Activated naive CD4-positive, alpha-beta T cell treated with anti-CD3 and anti-CD28 coated beads, Interleukin-2, amount 10 ng/mL, durations not matched to agents 7 days and 5 days (primary cell): ENCODE measurements at regions not wholly inside any gene's neighbourhood (a gene's known extent, or its start where the extent isn't known, plus 50 kb on each side); places are given as distances from the start of the nearest gene placed in this dataset.
"Not testable (repeated sequence)": the region's sequence is repeated elsewhere in the genome, so short reads cannot be mapped to it uniquely, and the experiment has no call there.

Experiments used
- CTCF ChIA-PET: fragments of 350-600 bp; sonication (Branson Sonifier 250); formaldehyde crosslinking; loops from one replicate; lab custom pipeline; 2021; ENCODE audit warnings: antibody characterized with exemption; lab: Charles Lee
- DNase-seq: peaks from one replicate; pipeline ENCODE4 v3.0.0-alpha.2; 2020
- H3K27ac Mint-ChIP-seq: one replicate; pipeline ENCODE4 v1.8.0; 2021; ENCODE audit warnings: mild to moderate bottlenecking, moderate library complexity, mixed read lengths
- H3K27me3 Mint-ChIP-seq: one replicate; pipeline ENCODE4 v1.8.0; 2021; ENCODE audit warnings: mild to moderate bottlenecking, mixed read lengths
- H3K36me3 Mint-ChIP-seq: one replicate; pipeline ENCODE4 v1.8.0; 2021; ENCODE audit warnings: mixed read lengths
- H3K4me1 Mint-ChIP-seq: one replicate; pipeline ENCODE4 v1.8.0; 2021; ENCODE audit warnings: mixed read lengths
- H3K4me3 Mint-ChIP-seq: one replicate; pipeline ENCODE4 v1.8.0; 2021; ENCODE audit warnings: mild to moderate bottlenecking, moderate library complexity, mixed read lengths
- H3K9me3 Mint-ChIP-seq: one replicate; pipeline ENCODE4 v1.8.0; 2021; ENCODE audit warnings: mixed read lengths

GRCh38 chr11:97880209-97880608, 1140.5 kb upstream of the CNTN5 start:
- DNase-seq: no peak
- Mint-ChIP-seq H3K4me3 (no peak overlapping the region), H3K27ac (no peak overlapping the region), H3K4me1 (no peaks in the 10 kb centered on the region), H3K27me3 (no peaks in the 10 kb centered on the region), H3K9me3 (peaks cover 2% of the 10 kb centered on the region), H3K36me3 (no peaks in the 10 kb centered on the region)
- CTCF ChIA-PET: no interaction called here

GRCh38 chr11:97883086-97883485, 1137.7 kb upstream of the CNTN5 start:
- Mint-ChIP-seq H3K4me3 (no peak overlapping the region), H3K36me3 (no peaks in the 10 kb centered on the region), H3K27ac (no peak overlapping the region), H3K27me3 (no peaks in the 10 kb centered on the region), H3K4me1 (no peaks in the 10 kb centered on the region), H3K9me3 (peaks cover 4% of the 10 kb centered on the region)
- CTCF ChIA-PET: no interaction called here
- DNase-seq: no peak

GRCh38 chr11:97888641-97889040, 1132.1 kb upstream of the CNTN5 start:
- Mint-ChIP-seq H3K27me3 (no peaks in the 10 kb centered on the region), H3K4me1 (no peaks in the 10 kb centered on the region), H3K4me3 (no peak overlapping the region), H3K9me3 (peaks cover 5% of the 10 kb centered on the region), H3K36me3 (no peaks in the 10 kb centered on the region), H3K27ac (no peak overlapping the region)
- no peak for DNase-seq
- CTCF ChIA-PET: no interaction called here

- H3K4me3 Mint-ChIP-seq: no peak overlapping the region
- peaks cover 5% of the 10 kb centered on the region for H3K9me3 Mint-ChIP-seq
- no peak overlapping the region for H3K27ac Mint-ChIP-seq
- no peaks in the 10 kb centered on the region for H3K36me3 Mint-ChIP-seq
- DNase-seq: no peak
- CTCF ChIA-PET: no interaction called here
- H3K4me1 Mint-ChIP-seq: no peaks in the 10 kb centered on the region
- no peaks in the 10 kb centered on the region for H3K27me3 Mint-ChIP-seq
These were observed 1130.3 kb upstream of the CNTN5 start for GRCh38 chr11:97890466-97890865.

- Mint-ChIP-seq H3K9me3 (peaks cover 5% of the 10 kb centered on the region), H3K36me3 (no peaks in the 10 kb centered on the region), H3K27me3 (no peaks in the 10 kb centered on the region), H3K27ac (no peak overlapping the region), H3K4me1 (no peaks in the 10 kb centered on the region), H3K4me3 (no peak overlapping the region)
- no peak for DNase-seq
- CTCF ChIA-PET: no interaction called here
These were observed 1127.1 kb upstream of the CNTN5 start for GRCh38 chr11:97893612-97894011.

GRCh38 chr11:97894978-97895377, 1125.8 kb upstream of the CNTN5 start:
- no peak for DNase-seq
- Mint-ChIP-seq H3K27me3 (no peaks in the 10 kb centered on the region), H3K9me3 (peaks cover 5% of the 10 kb centered on the region), H3K4me1 (no peaks in the 10 kb centered on the region), H3K36me3 (no peaks in the 10 kb centered on the region), H3K4me3 (no peak overlapping the region), H3K27ac (no peak overlapping the region)
- CTCF ChIA-PET: no interaction called here

- Mint-ChIP-seq H3K4me1 (no peaks in the 10 kb centered on the region), H3K9me3 (peaks cover 7% of the 10 kb centered on the region), H3K27me3 (no peaks in the 10 kb centered on the region), H3K27ac (no peak overlapping the region), H3K4me3 (no peak overlapping the region), H3K36me3 (no peaks in the 10 kb centered on the region)
- no peak for DNase-seq
- CTCF ChIA-PET: no interaction called here
These were observed 1125.2 kb upstream of the CNTN5 start for GRCh38 chr11:97895572-97895971.

- no peak overlapping the region for H3K27ac Mint-ChIP-seq
- DNase-seq: no peak
- no peak overlapping the region for H3K4me3 Mint-ChIP-seq
- no peaks in the 10 kb centered on the region for H3K4me1 Mint-ChIP-seq
- no peaks in the 10 kb centered on the region for H3K27me3 Mint-ChIP-seq
- no peaks in the 10 kb centered on the region for H3K36me3 Mint-ChIP-seq
- H3K9me3 Mint-ChIP-seq: peaks cover 4% of the 10 kb centered on the region
- CTCF ChIA-PET: no interaction called here
These were observed 1117.9 kb upstream of the CNTN5 start for GRCh38 chr11:97902828-97903227.

GRCh38 chr11:97905101-97905500, 1115.6 kb upstream of the CNTN5 start:
- no peaks in the 10 kb centered on the region for H3K27me3 Mint-ChIP-seq
- peaks cover 11% of the 10 kb centered on the region for H3K9me3 Mint-ChIP-seq
- H3K4me1 Mint-ChIP-seq: no peaks in the 10 kb centered on the region

GRCh38 chr11:97905671-97906070, 1115.1 kb upstream of the CNTN5 start:
- DNase-seq: no peak
- Mint-ChIP-seq H3K36me3 (no peaks in the 10 kb centered on the region), H3K27me3 (no peaks in the 10 kb centered on the region), H3K27ac (no peak overlapping the region), H3K9me3 (peaks cover 8% of the 10 kb centered on the region), H3K4me1 (no peaks in the 10 kb centered on the region), H3K4me3 (no peak overlapping the region)
- CTCF ChIA-PET: no interaction called here

More at GRCh38 chr11:97905101-97905500, 1115.6 kb upstream of the CNTN5 start:
- no peak for DNase-seq
- CTCF ChIA-PET: no interaction called here
- Mint-ChIP-seq H3K27ac (no peak overlapping the region), H3K4me3 (no peak overlapping the region), H3K36me3 (no peaks in the 10 kb centered on the region)

- Mint-ChIP-seq H3K4me3 (no peak overlapping the region), H3K27me3 (no peaks in the 10 kb centered on the region), H3K27ac (no peak overlapping the region), H3K36me3 (no peaks in the 10 kb centered on the region), H3K4me1 (no peaks in the 10 kb centered on the region), H3K9me3 (peaks cover 8% of the 10 kb centered on the region)
- CTCF ChIA-PET: no interaction called here
- DNase-seq: no peak
These were observed 1112.4 kb upstream of the CNTN5 start for GRCh38 chr11:97908354-97908753.

GRCh38 chr11:97909614-97910399, 1110.9 kb upstream of the CNTN5 start:
- Mint-ChIP-seq H3K27me3 (no peaks in the 10 kb centered on the region), H3K36me3 (no peaks in the 10 kb centered on the region), H3K9me3 (peaks cover 8% of the 10 kb centered on the region), H3K4me3 (no peak overlapping the region), H3K27ac (no peak overlapping the region), H3K4me1 (no peaks in the 10 kb centered on the region)
- no peak for DNase-seq
- CTCF ChIA-PET: no interaction called here

- no peak for DNase-seq
- no peak overlapping the region for H3K4me3 Mint-ChIP-seq
- H3K27me3 Mint-ChIP-seq: no peaks in the 10 kb centered on the region
- H3K9me3 Mint-ChIP-seq: peaks cover 10% of the 10 kb centered on the region
- H3K36me3 Mint-ChIP-seq: no peaks in the 10 kb centered on the region
- H3K27ac Mint-ChIP-seq: no peak overlapping the region
- no peaks in the 10 kb centered on the region for H3K4me1 Mint-ChIP-seq
- CTCF ChIA-PET: no interaction called here
These were observed 1108.1 kb upstream of the CNTN5 start for GRCh38 chr11:97912629-97913028.

- H3K27me3 Mint-ChIP-seq, DNase-seq, H3K4me3 Mint-ChIP-seq, H3K4me1 Mint-ChIP-seq, H3K27ac Mint-ChIP-seq, H3K36me3 Mint-ChIP-seq, CTCF ChIA-PET: not testable (repeated sequence)
- peaks cover 16% of the 10 kb centered on the region for H3K9me3 Mint-ChIP-seq
These were observed 1097.8 kb upstream of the CNTN5 start for GRCh38 chr11:97922933-97923332.

- H3K9me3 Mint-ChIP-seq: peaks cover 4% of the 10 kb centered on the region
- no peaks in the 10 kb centered on the region for H3K4me1 Mint-ChIP-seq
These were observed 1086.1 kb upstream of the CNTN5 start for GRCh38 chr11:97934572-97935208.

More at GRCh38 chr11:97934572-97935208, 1086.1 kb upstream of the CNTN5 start:
- H3K4me3 Mint-ChIP-seq: no peak overlapping the region
- no peaks in the 10 kb centered on the region for H3K27me3 Mint-ChIP-seq
- CTCF ChIA-PET: no interaction called here
- H3K36me3 Mint-ChIP-seq: no peaks in the 10 kb centered on the region
- DNase-seq: no peak
- H3K27ac Mint-ChIP-seq: no peak overlapping the region
